ENCODE measurements at regions not wholly inside any gene's neighbourhood (a gene's known extent, or its start where the extent isn't known, plus 50 kb on each side); places are given as distances from the start of the nearest gene placed in this dataset.
A peak's percentile ranks its signal among the peaks of the same experiment; 100 is the strongest.

GRCh38 chr5:143456952-143457547 lies 53.6 kb upstream of the NR3C1 start:
- no peaks in the 10 kb centered on the region for H3K9me3 ChIP-seq (ENCODE audit: control insufficient read depth, insufficient read depth, low read length)
- no peaks in the 10 kb centered on the region for H3F3A ChIP-seq (ENCODE audit: control insufficient read depth, insufficient read depth)
- H3K27ac ChIP-seq (ENCODE audit: low read depth, low read length), result no peak overlapping the region
- TF ChIP-seq CTCF (IDR thresholded peaks at IDR 0.05; ENCODE audit: low read depth, low read length, poor library complexity, severe bottlenecking), result no peak
- H4K20me1 ChIP-seq (ENCODE audit: control insufficient read depth, insufficient read depth, low read depth, low read length), result no peaks in the 10 kb centered on the region
- H3K79me2 ChIP-seq (ENCODE audit: control insufficient read depth, low read length), result no peaks in the 10 kb centered on the region
- H3K4me3 ChIP-seq (ENCODE audit: low read length), result no peak overlapping the region
- H3K36me3 ChIP-seq (ENCODE audit: control insufficient read depth, low read length), result no peaks in the 10 kb centered on the region
- H3K4me1 ChIP-seq (ENCODE audit: control insufficient read depth, low read length), result peaks cover 11% of the 10 kb centered on the region
- H3K27me3 ChIP-seq (ENCODE audit: control insufficient read depth, low read length), result no peaks in the 10 kb centered on the region
- H3K9me2 ChIP-seq (replicated peaks; ENCODE audit: control insufficient read depth, low read length), result no peaks in the 10 kb centered on the region
- H3K4me2 ChIP-seq (ENCODE audit: low read length), result no peak overlapping the region

DNA sequence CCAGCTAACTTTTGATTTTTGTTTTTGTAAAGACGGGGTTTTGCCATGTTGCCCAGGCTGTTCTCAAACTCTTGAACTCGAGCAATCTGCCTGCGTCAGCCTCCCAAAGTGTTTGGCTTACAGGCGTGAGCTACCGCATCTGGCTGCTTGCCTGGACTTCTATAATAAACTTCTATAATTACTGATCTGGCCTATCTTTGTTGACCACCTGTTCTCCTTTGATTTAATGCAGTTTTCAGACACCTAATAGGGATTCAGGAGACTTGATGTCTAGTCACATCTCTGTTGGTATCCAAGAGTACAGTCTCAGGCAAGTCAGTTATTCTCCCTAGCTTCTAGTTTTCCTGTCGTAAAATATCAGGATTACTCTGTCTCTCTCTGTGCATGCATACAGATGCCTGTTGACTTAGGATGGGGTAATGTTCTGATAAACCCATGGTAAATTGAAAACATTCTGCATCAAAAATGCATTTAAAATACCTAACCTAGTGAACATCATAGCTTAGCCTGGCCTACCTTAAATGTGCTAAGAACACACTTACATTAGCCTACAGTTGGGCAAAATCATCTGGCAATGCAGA lies 51.5 kb upstream of the NR3C1 start:
- Histone ChIP-seq H3K9me2 (replicated peaks; ENCODE audit: control insufficient read depth, low read length) (no peaks in the 10 kb centered on the region), H3K4me2 (ENCODE audit: low read length) (no peak overlapping the region), H3K4me3 (ENCODE audit: low read length) (no peak overlapping the region), H3K9me3 (ENCODE audit: control insufficient read depth, insufficient read depth, low read length) (no peaks in the 10 kb centered on the region), H4K20me1 (ENCODE audit: control insufficient read depth, insufficient read depth, low read depth, low read length) (no peaks in the 10 kb centered on the region), H3F3A (ENCODE audit: control insufficient read depth, insufficient read depth) (no peaks in the 10 kb centered on the region), H3K36me3 (ENCODE audit: control insufficient read depth, low read length) (no peaks in the 10 kb centered on the region), H3K4me1 (ENCODE audit: control insufficient read depth, low read length) (peaks cover 16% of the 10 kb centered on the region), H3K27me3 (ENCODE audit: control insufficient read depth, low read length) (no peaks in the 10 kb centered on the region), H3K27ac (ENCODE audit: low read depth, low read length) (no peak overlapping the region), H3K79me2 (ENCODE audit: control insufficient read depth, low read length) (no peaks in the 10 kb centered on the region)
- TF ChIP-seq EZH2phosphoT487 (IDR thresholded peaks at IDR 0.05; ENCODE audit: borderline replicate concordance, low read length) (no peak), CTCF (IDR thresholded peaks at IDR 0.05; ENCODE audit: low read depth, low read length, poor library complexity, severe bottlenecking) (no peak)

DNA sequence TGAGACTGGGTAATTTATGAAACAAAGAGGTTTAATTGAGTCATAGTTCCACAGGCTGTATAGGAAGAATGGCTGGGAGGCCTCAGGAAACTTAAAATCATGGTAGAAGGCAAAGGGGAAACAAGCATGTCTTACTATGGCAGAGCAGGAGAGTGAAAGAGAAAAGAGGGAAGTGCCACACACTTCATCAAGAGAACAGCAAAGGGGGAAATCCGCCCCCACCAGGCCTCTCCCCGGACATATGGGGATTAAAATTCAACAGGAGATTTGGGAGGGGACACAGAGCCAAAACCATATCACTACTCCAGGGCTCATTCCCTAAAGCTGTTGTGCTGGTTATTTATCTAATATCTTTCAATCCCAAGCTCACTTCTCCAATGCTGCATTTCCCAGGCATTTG lies 50.2 kb upstream of the NR3C1 start:
- Histone ChIP-seq H4K20me1 (ENCODE audit: control insufficient read depth, insufficient read depth, low read depth, low read length) (no peaks in the 10 kb centered on the region), H3K4me1 (ENCODE audit: control insufficient read depth, low read length) (peaks cover 16% of the 10 kb centered on the region), H3K4me2 (ENCODE audit: low read length) (0 out of 2 replicates have a peak overlapping the region, but pooled peaks have one; percentile 2), H3K27me3 (ENCODE audit: control insufficient read depth, low read length) (no peaks in the 10 kb centered on the region), H3K36me3 (ENCODE audit: control insufficient read depth, low read length) (no peaks in the 10 kb centered on the region), H3F3A (ENCODE audit: control insufficient read depth, insufficient read depth) (no peaks in the 10 kb centered on the region), H3K27ac (ENCODE audit: low read depth, low read length) (no peak overlapping the region), H3K9me3 (ENCODE audit: control insufficient read depth, insufficient read depth, low read length) (no peaks in the 10 kb centered on the region), H3K4me3 (ENCODE audit: low read length) (no peak overlapping the region), H3K9me2 (replicated peaks; ENCODE audit: control insufficient read depth, low read length) (no peaks in the 10 kb centered on the region), H3K79me2 (ENCODE audit: control insufficient read depth, low read length) (no peaks in the 10 kb centered on the region)
- no peak for TF ChIP-seq CTCF (IDR thresholded peaks at IDR 0.05; ENCODE audit: low read depth, low read length, poor library complexity, severe bottlenecking)
- TF ChIP-seq EZH2phosphoT487 (IDR thresholded peaks at IDR 0.05; ENCODE audit: borderline replicate concordance, low read length), result no peak

Measured in DOHH2 (cell line).